H1 (cell line): ENCODE measurements at regions not wholly inside any gene's neighbourhood (a gene's known extent, or its start where the extent isn't known, plus 50 kb on each side); places are given as distances from the start of the nearest gene placed in this dataset.

Experiments
- CTCF ChIA-PET: fragments of 300-600 bp; sonication (Branson Sonifier 250); formaldehyde crosslinking; loops from one replicate; lab custom pipeline; 2021; ENCODE audit not compliant: partially characterized antibody; lab: Charles Lee
- POLR2A ChIA-PET: fragments of 300-600 bp; sonication (Branson Sonifier 250); formaldehyde crosslinking; loops from one replicate; lab custom pipeline; 2021; ENCODE audit warnings: inconsistent platforms; ENCODE audit not compliant: partially characterized antibody; lab: Charles Lee
- DNase-seq, 2 experiments: peaks; one replicate each; pipeline versions ENCODE4 v3.0.0 to v3.0.0-alpha.2; 2010 to 2022; ENCODE audit warnings: low spot score in 2 of 2, low read depth in 1 of 2, mixed read lengths in 1 of 2
- FAIRE-seq: peaks from 2 replicates; lab custom pipeline; 2011; peaks lifted over from hg19 to GRCh38; lab: Jason Lieb, UNC
- H2AFZ ChIP-seq: 2 replicates; pipeline ENCODE4 v1.8.1; 2012; ENCODE audit warnings: low read length, inconsistent platforms
- H2AK5ac ChIP-seq: 2 replicates; pipeline ENCODE4 v1.6.1; 2013; ENCODE audit warnings: low read depth, low read length
- H2BK120ac ChIP-seq: replicated peaks from 2 replicates; pipeline ENCODE3; 2013; ENCODE audit warnings: low read depth, low read length, inconsistent platforms
- H2BK12ac ChIP-seq: 2 replicates; pipeline ENCODE4 v1.6.1; 2013; ENCODE audit warnings: low read depth, low read length
- H2BK15ac ChIP-seq: 2 replicates; pipeline ENCODE4 v1.6.1; 2013; ENCODE audit warnings: low read length
- H2BK20ac ChIP-seq: 2 replicates; pipeline ENCODE4 v1.6.1; 2013; ENCODE audit warnings: low read length
- H2BK5ac ChIP-seq: 2 replicates; pipeline ENCODE4 v1.6.1; 2013; ENCODE audit warnings: low read depth, low read length
- H3K14ac ChIP-seq: 2 replicates; pipeline ENCODE4 v1.6.1; 2013; ENCODE audit warnings: inconsistent platforms; ENCODE audit not compliant: insufficient read length
- H3K18ac ChIP-seq: 2 replicates; pipeline ENCODE4 v1.6.1; 2013; ENCODE audit warnings: low read length; ENCODE audit errors: extremely low read depth
- H3K23ac ChIP-seq: 2 replicates; pipeline ENCODE4 v1.6.1; 2013; ENCODE audit warnings: inconsistent platforms; ENCODE audit not compliant: insufficient read length
- H3K23me2 ChIP-seq: 2 replicates; pipeline ENCODE4 v1.6.1; 2013; ENCODE audit warnings: low read depth, low read length
- H3K27ac ChIP-seq: 2 replicates; pipeline ENCODE4 v1.6.1; 2011; ENCODE audit warnings: low read depth, low read length, inconsistent platforms
- H3K27me3 ChIP-seq, 4 experiments: replicated peaks in 1 of 4; 1 replicate in 1 of 4; 2 replicates in 3 of 4; pipeline versions ENCODE4 v1.6.1 to v1.8.1; 2011 to 2013; ENCODE audit warnings: low read length in 3 of 4, mild to moderate bottlenecking in 3 of 4, inconsistent platforms in 2 of 4, mixed read lengths in 2 of 4, moderate library complexity in 1 of 4; ENCODE audit not compliant: control insufficient read depth in 3 of 4, insufficient read depth in 3 of 4; ENCODE audit errors: extremely low read depth in 1 of 4
- H3K36me3 ChIP-seq, 4 experiments: 2 replicates each; pipeline versions ENCODE4 v1.6.1 to v1.8.1; 2011 to 2013; ENCODE audit warnings: mild to moderate bottlenecking in 4 of 4, low read length in 3 of 4, moderate library complexity in 2 of 4, control low read depth in 1 of 4, inconsistent platforms in 1 of 4; ENCODE audit not compliant: insufficient read depth in 4 of 4, control insufficient read depth in 2 of 4
- H3K4ac ChIP-seq: replicated peaks from 2 replicates; pipeline ENCODE3; 2013; ENCODE audit warnings: low read length, low read depth, mixed read lengths, inconsistent platforms; ENCODE audit not compliant: insufficient read length
- H3K4me1 ChIP-seq, 4 experiments: replicated peaks in 1 of 4; 1 replicate in 1 of 4; 2 replicates in 3 of 4; pipeline versions ENCODE4 v1.6.1 to v1.8.1; 2011 to 2013; ENCODE audit warnings: low read length in 3 of 4, inconsistent platforms in 2 of 4, mixed read lengths in 1 of 4; ENCODE audit not compliant: insufficient read depth in 4 of 4, control insufficient read depth in 3 of 4
- H3K4me2 ChIP-seq, 2 experiments: 2 replicates each; pipeline versions ENCODE4 v1.6.1 to v1.8.1; 2011 to 2013; ENCODE audit warnings: low read depth in 2 of 2, low read length in 2 of 2, control low read depth in 1 of 2, inconsistent platforms in 1 of 2, mild to moderate bottlenecking in 1 of 2; ENCODE audit not compliant: insufficient read depth in 1 of 2
- H3K4me3 ChIP-seq, 4 experiments: fragments of 200-600, 300-600 bp in 1 of 4; sonication (generic), shearing (Covaris generic), sonication (Bioruptor Twin) in 1 of 4; 2 replicates each; pipeline versions ENCODE4 v1.5.1 to v1.8.1; 2011 to 2016; ENCODE audit warnings: low read length in 4 of 4, low read depth in 3 of 4, control low read depth in 2 of 4, inconsistent platforms in 2 of 4, mild to moderate bottlenecking in 2 of 4, mixed read lengths in 1 of 4, moderate library complexity in 1 of 4; ENCODE audit not compliant: insufficient read depth in 2 of 4; ENCODE audit errors: extremely low read depth in 1 of 4
- H3K56ac ChIP-seq: replicated peaks from 2 replicates; pipeline ENCODE3; 2013; ENCODE audit warnings: low read depth, mild to moderate bottlenecking, mixed read lengths, low read length, inconsistent platforms; ENCODE audit not compliant: insufficient read length
- H3K79me1 ChIP-seq: 2 replicates; pipeline ENCODE4 v1.6.1; 2013; ENCODE audit warnings: low read depth, low read length, control low read depth
- H3K79me2 ChIP-seq, 2 experiments: 2 replicates each; pipeline versions ENCODE4 v1.6.1 to v1.8.1; 2012 to 2013; ENCODE audit warnings: low read length in 2 of 2, mild to moderate bottlenecking in 2 of 2, inconsistent platforms in 1 of 2; ENCODE audit not compliant: insufficient read depth in 2 of 2, control insufficient read depth in 1 of 2
- H3K9ac ChIP-seq, 4 experiments: replicated peaks in 1 of 4; 1 replicate in 1 of 4; 2 replicates in 3 of 4; pipeline versions ENCODE4 v1.6.1 to v1.8.1; 2011 to 2013; ENCODE audit warnings: low read depth in 3 of 4, low read length in 3 of 4, control low read depth in 2 of 4, mild to moderate bottlenecking in 2 of 4, moderate library complexity in 2 of 4, inconsistent platforms in 1 of 4; ENCODE audit errors: extremely low read depth in 1 of 4
- H3K9me3 ChIP-seq, 2 experiments: 2 replicates each; pipeline versions ENCODE4 v1.6.1 to v1.8.1; 2012 to 2013; ENCODE audit warnings: mild to moderate bottlenecking in 2 of 2, moderate library complexity in 2 of 2, control low read depth in 1 of 2, inconsistent platforms in 1 of 2, low read depth in 1 of 2, low read length in 1 of 2, mixed read lengths in 1 of 2; ENCODE audit not compliant: insufficient read depth in 2 of 2
- H4K20me1 ChIP-seq, 2 experiments: replicated peaks in 1 of 2; 2 replicates each; pipeline versions ENCODE3 to v1.8.1; 2011 to 2013; ENCODE audit warnings: inconsistent platforms in 2 of 2, low read length in 2 of 2, mild to moderate bottlenecking in 1 of 2; ENCODE audit not compliant: insufficient read depth in 2 of 2, control insufficient read depth in 1 of 2
- H4K5ac ChIP-seq: 2 replicates; pipeline ENCODE4 v1.6.1; 2013; ENCODE audit warnings: low read length, low read depth, mixed read lengths, inconsistent platforms; ENCODE audit not compliant: insufficient read length
- H4K8ac ChIP-seq: 2 replicates; pipeline ENCODE4 v1.8.0; 2013; ENCODE audit warnings: mild to moderate bottlenecking, moderate library complexity, low read length, inconsistent platforms; ENCODE audit not compliant: insufficient read depth; ENCODE audit errors: extremely low read depth
- H4K91ac ChIP-seq: replicated peaks from 2 replicates; pipeline ENCODE3; 2013; ENCODE audit warnings: low read length, mixed read lengths, inconsistent platforms; ENCODE audit not compliant: insufficient read length
- CEBPB ChIP-seq: IDR thresholded peaks from 2 replicates; pipeline ENCODE4 v1.6.1; 2012; ENCODE audit warnings: low read depth, low read length
- CTCF ChIP-seq, 3 experiments: IDR thresholded peaks; 1 replicate in 2 of 3; 2 replicates in 1 of 3; pipeline versions ENCODE4 v1.5.1 to v1.6.1; 2011; ENCODE audit warnings: low read length in 3 of 3, mild to moderate bottlenecking in 3 of 3, inconsistent platforms in 2 of 3, low read depth in 1 of 3, moderate library complexity in 1 of 3; ENCODE audit not compliant: insufficient read depth in 1 of 3; ENCODE audit errors: control extremely low read depth in 1 of 3
- HDAC2 ChIP-seq, 2 experiments: fragments of 300-600 bp in 1 of 2; sonication (generic) in 1 of 2; IDR thresholded peaks; 2 replicates each; pipeline ENCODE4 v1.6.1; 2011 to 2012; ENCODE audit warnings: low read depth in 2 of 2, low read length in 2 of 2, mild to moderate bottlenecking in 2 of 2, moderate library complexity in 2 of 2, borderline replicate concordance in 1 of 2, inconsistent platforms in 1 of 2
- KDM4A ChIP-seq: IDR thresholded peaks from one replicate; pipeline ENCODE4 v1.7.1; 2012; ENCODE audit warnings: low read depth, mild to moderate bottlenecking, moderate library complexity, low read length, inconsistent platforms; ENCODE audit not compliant: severe bottlenecking
- NRF1 ChIP-seq: IDR thresholded peaks from 2 replicates; pipeline ENCODE4 v1.6.1; 2011; ENCODE audit warnings: mild to moderate bottlenecking, low read depth, low read length, improper control_type of control experiment
- RXRA ChIP-seq: IDR thresholded peaks from 2 replicates; pipeline ENCODE4 v1.6.1; 2011; ENCODE audit warnings: low read depth, mild to moderate bottlenecking, low read length, moderate library complexity; ENCODE audit not compliant: insufficient read depth
- SIN3A ChIP-seq, 2 experiments: IDR thresholded peaks in 1 of 2; conservative IDR thresholded peaks in 1 of 2; 2 replicates each; pipeline ENCODE4 v1.6.1; 2011 to 2012; ENCODE audit warnings: low read length in 2 of 2, improper control_type of control experiment in 1 of 2, low read depth in 1 of 2, mild to moderate bottlenecking in 1 of 2
- TEAD4 ChIP-seq: IDR thresholded peaks from 2 replicates; pipeline ENCODE4 v1.6.1; 2012; ENCODE audit warnings: low read depth, low read length, inconsistent platforms, mixed read lengths
- WGBS, 2 experiments: shearing (Covaris generic) in 1 of 2; methylation state at CpG; one replicate each; pipeline versions ENCODE4 v1.1.6 to v1.1.7; 2013 to 2015; ENCODE audit warnings: low lambda C conversion rate in 2 of 2, mixed read lengths in 2 of 2, inconsistent platforms in 1 of 2, low coverage in 1 of 2, missing lambda C conversion rate in 1 of 2; ENCODE audit not compliant: insufficient replicate concordance in 2 of 2, insufficient coverage in 1 of 2, insufficient read length in 1 of 2; ENCODE audit errors: extremely low coverage in 1 of 2, missing lambda C conversion rate in 1 of 2; 5-methylcytosine and 5-hydroxymethylcytosine counted together
- TF ChIP-seq, protein P1 (sequence below): IDR thresholded peaks from 2 replicates; pipeline ENCODE4 v1.6.1; 2012; ENCODE audit warnings: inconsistent platforms

DNA sequence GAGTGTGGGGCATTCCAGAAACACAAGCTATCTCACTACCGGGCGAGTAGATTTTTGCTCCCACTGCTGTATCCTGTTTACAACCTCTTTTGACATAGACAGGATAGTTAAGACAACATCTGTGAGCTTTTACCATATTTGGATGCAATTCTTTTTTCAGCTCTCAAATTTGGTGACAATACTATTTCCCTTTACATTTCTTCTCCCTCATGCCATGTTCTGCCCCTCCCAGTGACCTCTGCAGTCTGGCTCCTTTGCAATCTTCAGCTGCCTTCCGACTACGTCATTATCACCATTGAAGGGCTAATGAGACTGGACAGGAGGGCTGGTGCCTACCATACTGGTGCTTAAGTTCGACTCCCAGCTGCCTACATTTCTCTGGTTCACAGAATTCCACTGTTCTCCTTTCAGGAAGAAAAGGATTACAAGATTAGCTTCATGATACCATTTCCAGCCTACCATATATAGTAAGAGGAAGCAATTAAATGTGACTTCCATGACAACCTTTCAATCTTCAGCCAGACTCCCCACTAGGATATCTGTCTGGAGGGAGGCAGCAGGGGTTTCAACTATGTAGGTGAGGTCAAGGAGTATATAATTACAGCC is 251.6 kb downstream of the PHLDA1 start:
- DNase-seq (no peak), FAIRE-seq (no peak)
- H3K18ac ChIP-seq: no peak overlapping the region
- no peak overlapping the region for H2BK5ac ChIP-seq
- H3K4me1 ChIP-seq: no peaks in the 10 kb centered on the region
- H4K91ac ChIP-seq: no peak overlapping the region
- no peak overlapping the region for H2BK12ac ChIP-seq
- H3K4me2 ChIP-seq: no peak overlapping the region
- no peak overlapping the region for H2BK15ac ChIP-seq
- no peak overlapping the region for H2AK5ac ChIP-seq
- no peak overlapping the region for H3K4me3 ChIP-seq
- WGBS, 2 experiments: 87% methylated on average over 5 of the region's 5 CpGs; no CpG with 5 or more reads in 1 of the 2 experiments
- no peak overlapping the region for H4K8ac ChIP-seq
- H3K4ac ChIP-seq: no peak overlapping the region
- no peak overlapping the region for H2BK120ac ChIP-seq
- H4K5ac ChIP-seq: no peak overlapping the region
- no peak overlapping the region for H3K9ac ChIP-seq
- POLR2A ChIA-PET: no interaction called here
- no peak overlapping the region for H3K23ac ChIP-seq
- CTCF ChIA-PET: interaction anchor here (1.3 to 1.9 kb wide), 3 partner anchors 14 to 252 kb away, joined by 3 to 4 read pairs (median 3); no protein-coding TSS in a partner anchor
- no peaks in the 10 kb centered on the region for H3K23me2 ChIP-seq
- H3K36me3 ChIP-seq: no peaks in the 10 kb centered on the region
- H2AFZ ChIP-seq: 0 out of 2 replicates have a peak overlapping the region, but pooled peaks have one; percentile 67
- no peaks in the 10 kb centered on the region for H4K20me1 ChIP-seq
- H3K56ac ChIP-seq: no peak overlapping the region
- H3K14ac ChIP-seq: no peak overlapping the region
- H2BK20ac ChIP-seq: no peak overlapping the region
- H3K27ac ChIP-seq: no peak overlapping the region
- H3K79me2 ChIP-seq: no peaks in the 10 kb centered on the region
- H3K79me1 ChIP-seq: no peaks in the 10 kb centered on the region
- H3K9me3 ChIP-seq: peaks cover 0 to 2% of the 10 kb centered on the region in 2 experiments; a peak in 1 of 4 replicates
- H3K27me3 ChIP-seq: no peaks in the 10 kb centered on the region; a peak in 1 of 7 replicates
- no peak for TF ChIP-seq CTCF (IDR thresholded peaks at IDR 0.05; ENCODE audit: control extremely low read depth in 1 of 3, insufficient read depth in 1 of 3, low read depth in 1 of 3, low read length in 3 of 3)
- no peak for TF ChIP-seq RXRA
- TF ChIP-seq KDM4A: no peak
- no peak for TF ChIP-seq SIN3A (conservative IDR thresholded peaks at IDR 0.05 in 1 of 2, IDR thresholded peaks at IDR 0.05 in 1 of 2; ENCODE audit: low read depth in 1 of 2, low read length in 2 of 2)
- TF ChIP-seq NRF1: no peak
- no peak for TF ChIP-seq HDAC2 (IDR thresholded peaks at IDR 0.05; ENCODE audit: borderline replicate concordance in 1 of 2, low read depth in 2 of 2, low read length in 2 of 2)
- no peak for TF ChIP-seq CEBPB
- no peak for TF ChIP-seq TEAD4
- TF ChIP-seq, protein P1, sequence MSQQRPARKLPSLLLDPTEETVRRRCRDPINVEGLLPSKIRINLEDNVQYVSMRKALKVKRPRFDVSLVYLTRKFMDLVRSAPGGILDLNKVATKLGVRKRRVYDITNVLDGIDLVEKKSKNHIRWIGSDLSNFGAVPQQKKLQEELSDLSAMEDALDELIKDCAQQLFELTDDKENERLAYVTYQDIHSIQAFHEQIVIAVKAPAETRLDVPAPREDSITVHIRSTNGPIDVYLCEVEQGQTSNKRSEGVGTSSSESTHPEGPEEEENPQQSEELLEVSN: no peak
